ENCODE measurements at regions not wholly inside any gene's neighbourhood (a gene's known extent, or its start where the extent isn't known, plus 50 kb on each side); places are given as distances from the start of the nearest gene placed in this dataset.

- intact Hi-C loops (cut with micrococcal nuclease), result no loop called here
- DNase-seq, result no peak
- H3K4me3 Mint-ChIP-seq, result no peak overlapping the region
- no peaks in the 10 kb centered on the region for H3K4me1 Mint-ChIP-seq (ENCODE audit: low read depth)
- peaks cover 9% of the 10 kb centered on the region for H3K27me3 Mint-ChIP-seq (ENCODE audit: low read depth)
- peaks cover 2% of the 10 kb centered on the region for H3K9me3 Mint-ChIP-seq
- H3K36me3 Mint-ChIP-seq (ENCODE audit: low read depth), result no peaks in the 10 kb centered on the region
- no peak overlapping the region for H3K27ac Mint-ChIP-seq
- CTCF ChIA-PET, result no interaction called here
These were observed 341.4 kb upstream of the PODXL start for GRCh38 chr7:131897790-131898165.

- no peaks in the 10 kb centered on the region for H3K4me1 Mint-ChIP-seq (ENCODE audit: low read depth)
- H3K27ac Mint-ChIP-seq, result no peak overlapping the region
- DNase-seq, result no peak
- CTCF ChIA-PET, result no interaction called here
- intact Hi-C loops (cut with micrococcal nuclease), result no loop called here
- no peak overlapping the region for H3K4me3 Mint-ChIP-seq
- no peaks in the 10 kb centered on the region for H3K36me3 Mint-ChIP-seq (ENCODE audit: low read depth)
- peaks cover 9% of the 10 kb centered on the region for H3K27me3 Mint-ChIP-seq (ENCODE audit: low read depth)
- peaks cover 2% of the 10 kb centered on the region for H3K9me3 Mint-ChIP-seq
These were observed 340.8 kb upstream of the PODXL start for GRCh38 chr7:131897016-131897789.

DNA sequence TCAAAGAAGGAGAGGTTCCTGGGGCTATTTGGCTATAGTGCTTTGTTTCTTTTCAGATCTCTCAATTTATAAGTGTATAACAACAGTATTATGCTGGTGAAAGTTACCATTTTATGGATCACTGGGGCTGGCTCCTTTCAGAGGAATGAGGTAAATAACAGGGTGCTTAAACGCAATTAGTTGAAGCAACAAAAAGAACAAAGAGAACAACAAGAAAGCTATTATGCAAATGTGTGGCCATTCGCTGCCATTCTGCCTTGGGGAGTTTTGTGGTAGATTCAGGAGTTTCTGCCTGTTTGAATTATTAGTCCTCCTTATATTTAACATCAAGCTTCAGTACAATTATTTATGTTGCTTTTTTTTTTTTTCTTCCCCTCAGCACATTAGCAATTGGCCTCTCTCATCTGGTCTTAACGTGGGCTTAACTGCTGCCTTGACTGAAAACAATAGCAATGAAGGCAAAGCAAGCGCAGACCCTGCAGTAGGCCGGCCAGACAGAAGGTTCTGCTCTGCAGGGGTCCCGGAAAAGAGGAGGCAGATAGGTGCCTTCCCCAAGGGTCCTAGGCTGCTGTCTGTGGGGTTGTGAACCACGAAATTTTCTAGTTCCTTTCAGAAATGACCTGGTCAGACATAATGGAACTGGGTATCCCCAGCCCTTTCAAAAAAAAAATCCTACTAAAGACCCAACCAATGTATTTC, 339.9 kb upstream of the PODXL start:
- Mint-ChIP-seq H3K4me3 (no peak overlapping the region), H3K9me3 (no peaks in the 10 kb centered on the region), H3K27ac (no peak overlapping the region), H3K36me3 (ENCODE audit: low read depth) (no peaks in the 10 kb centered on the region), H3K27me3 (ENCODE audit: low read depth) (peaks cover 12% of the 10 kb centered on the region), H3K4me1 (ENCODE audit: low read depth) (no peaks in the 10 kb centered on the region)
- no peak for DNase-seq
- intact Hi-C loops (cut with micrococcal nuclease), result no loop called here
- CTCF ChIA-PET, result no interaction called here

DNA sequence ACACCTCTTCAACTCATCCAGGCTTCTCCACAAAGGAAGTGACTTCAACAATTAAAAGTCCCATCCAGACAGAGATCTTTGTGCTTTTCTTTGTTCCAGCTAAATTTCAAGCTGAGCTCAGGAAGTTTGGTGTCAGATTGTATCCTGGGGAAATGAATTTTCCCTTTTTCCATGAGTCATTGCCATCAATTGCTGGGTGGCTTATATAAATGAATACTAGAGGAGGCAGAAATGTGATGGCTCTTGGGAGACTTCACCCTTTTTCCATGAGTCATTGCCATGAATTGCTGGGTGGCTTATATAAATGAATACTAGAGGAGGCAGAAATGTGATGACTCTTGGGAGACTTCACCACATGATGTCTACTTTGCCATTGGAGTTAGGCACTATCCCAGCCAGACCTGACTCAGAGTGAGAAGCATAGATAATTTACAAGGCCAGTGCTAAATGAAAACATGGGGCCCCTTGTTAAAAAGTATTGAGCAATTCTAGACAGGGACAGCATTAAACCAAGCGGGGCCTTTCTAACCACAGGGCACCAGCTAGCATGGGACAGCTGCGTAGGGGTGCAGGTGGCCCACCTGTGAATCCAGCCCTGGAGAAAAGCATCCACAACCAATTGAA, 339.2 kb upstream of the PODXL start:
- H3K4me1 Mint-ChIP-seq (ENCODE audit: low read depth), result no peaks in the 10 kb centered on the region
- no peaks in the 10 kb centered on the region for H3K36me3 Mint-ChIP-seq (ENCODE audit: low read depth)
- DNase-seq, result no peak
- CTCF ChIA-PET, result no interaction called here
- intact Hi-C loops (cut with micrococcal nuclease), result no loop called here
- H3K9me3 Mint-ChIP-seq, result no peaks in the 10 kb centered on the region
- H3K4me3 Mint-ChIP-seq, result no peak overlapping the region
- peaks cover 12% of the 10 kb centered on the region for H3K27me3 Mint-ChIP-seq (ENCODE audit: low read depth)
- no peak overlapping the region for H3K27ac Mint-ChIP-seq

- no peaks in the 10 kb centered on the region for H3K36me3 Mint-ChIP-seq (ENCODE audit: low read depth)
- H3K9me3 Mint-ChIP-seq, result no peaks in the 10 kb centered on the region
- intact Hi-C loops (cut with micrococcal nuclease), result no loop called here
- peaks cover 6% of the 10 kb centered on the region for H3K27me3 Mint-ChIP-seq (ENCODE audit: low read depth)
- H3K4me3 Mint-ChIP-seq, result no peak overlapping the region
- CTCF ChIA-PET, result no interaction called here
- DNase-seq, result no peak
- no peak overlapping the region for H3K27ac Mint-ChIP-seq
- H3K4me1 Mint-ChIP-seq (ENCODE audit: low read depth), result no peaks in the 10 kb centered on the region
These were observed 337.4 kb upstream of the PODXL start for GRCh38 chr7:131893631-131894340.

DNA sequence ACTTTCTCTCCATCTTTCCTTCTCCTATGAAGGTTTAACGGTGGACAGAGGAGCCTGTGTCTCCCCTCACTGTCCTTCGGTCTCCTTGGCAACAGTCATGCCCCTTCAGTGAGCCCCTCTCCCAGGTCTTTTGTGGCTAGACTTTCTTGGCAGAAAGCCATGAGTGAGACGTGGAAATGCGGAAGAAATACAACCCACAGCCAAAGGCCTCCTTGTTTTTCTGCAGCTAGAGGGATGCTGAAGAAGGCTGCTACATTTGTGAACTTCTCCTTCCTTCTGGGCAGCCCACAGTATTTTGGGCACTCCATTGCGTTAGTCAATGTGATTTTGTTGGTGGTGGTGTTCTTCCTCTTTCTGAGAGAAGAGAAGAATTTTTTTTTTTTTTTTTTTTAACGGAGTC, 333.7 kb upstream of the PODXL start:
- CTCF ChIA-PET, result no interaction called here
- intact Hi-C loops (cut with micrococcal nuclease), result no loop called here
- H3K4me3 Mint-ChIP-seq, result no peak overlapping the region

DNA sequence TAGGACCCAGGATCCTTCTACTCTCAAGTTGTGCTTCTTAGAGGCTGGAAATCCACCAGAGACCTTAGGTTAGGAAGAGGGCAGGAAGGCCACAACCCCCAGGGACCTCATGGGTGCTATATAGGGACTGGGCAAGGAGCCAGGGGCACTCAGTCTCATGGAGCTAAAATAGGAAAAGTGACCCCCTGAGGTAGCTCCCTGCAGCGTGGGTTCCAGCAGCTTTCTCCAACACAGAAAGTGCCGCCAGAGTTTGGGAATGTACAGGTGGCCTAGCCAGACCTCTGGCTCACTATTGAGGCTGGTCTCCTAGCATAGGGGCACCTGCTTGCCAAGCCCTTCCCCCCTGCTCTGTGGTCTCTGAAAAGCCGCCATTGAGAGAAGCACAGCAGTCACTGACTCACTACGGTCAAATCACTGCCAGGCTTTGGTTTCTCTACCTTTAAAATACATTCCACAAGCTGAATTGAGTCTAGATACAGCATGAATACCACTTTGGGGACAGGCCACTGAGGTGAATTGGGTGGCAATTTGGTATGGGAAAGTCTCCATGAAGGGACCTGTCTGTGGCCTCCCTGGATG, 333.2 kb upstream of the PODXL start:
- Mint-ChIP-seq H3K4me1 (ENCODE audit: low read depth) (no peaks in the 10 kb centered on the region), H3K36me3 (ENCODE audit: low read depth) (no peaks in the 10 kb centered on the region), H3K27me3 (ENCODE audit: low read depth) (peaks cover 3% of the 10 kb centered on the region), H3K27ac (no peak overlapping the region), H3K4me3 (no peak overlapping the region), H3K9me3 (peaks cover 15% of the 10 kb centered on the region)
- CTCF ChIA-PET, result no interaction called here
- intact Hi-C loops (cut with micrococcal nuclease), result no loop called here
- no peak for DNase-seq

More for the DNA sequence above, 333.7 kb upstream of the PODXL start:
- peaks cover 3% of the 10 kb centered on the region for H3K27me3 Mint-ChIP-seq (ENCODE audit: low read depth)
- no peak for DNase-seq
- H3K36me3 Mint-ChIP-seq (ENCODE audit: low read depth), result no peaks in the 10 kb centered on the region
- H3K4me1 Mint-ChIP-seq (ENCODE audit: low read depth), result no peaks in the 10 kb centered on the region
- H3K9me3 Mint-ChIP-seq, result peaks cover 12% of the 10 kb centered on the region
- no peak overlapping the region for H3K27ac Mint-ChIP-seq

DNA sequence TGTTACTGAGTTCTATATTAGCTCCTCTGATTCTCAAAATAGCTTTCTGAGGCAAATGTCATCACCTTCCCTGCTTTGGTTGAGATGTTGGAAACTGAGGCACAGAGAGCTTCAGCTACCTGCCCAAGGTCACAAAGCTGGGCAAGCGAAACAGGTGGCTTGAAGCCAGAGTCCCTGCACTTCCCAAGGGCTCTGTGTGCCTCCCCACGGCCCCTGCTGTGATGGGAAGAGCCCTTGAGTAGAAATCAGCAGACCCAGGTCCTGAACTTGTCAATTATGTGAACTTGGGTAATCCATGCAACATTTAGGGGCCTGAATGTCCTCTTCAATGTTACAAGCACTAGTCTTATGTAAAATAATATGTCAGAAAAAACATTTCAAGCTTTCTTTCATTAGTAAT, 327.3 kb upstream of the PODXL start:
- Mint-ChIP-seq H3K9me3 (peaks cover 15% of the 10 kb centered on the region), H3K27me3 (ENCODE audit: low read depth) (no peaks in the 10 kb centered on the region), H3K36me3 (ENCODE audit: low read depth) (no peaks in the 10 kb centered on the region), H3K27ac (no peak overlapping the region), H3K4me1 (ENCODE audit: low read depth) (no peaks in the 10 kb centered on the region), H3K4me3 (no peak overlapping the region)
- intact Hi-C loops (cut with micrococcal nuclease), result no loop called here
- no peak for DNase-seq
- CTCF ChIA-PET, result no interaction called here

DNA sequence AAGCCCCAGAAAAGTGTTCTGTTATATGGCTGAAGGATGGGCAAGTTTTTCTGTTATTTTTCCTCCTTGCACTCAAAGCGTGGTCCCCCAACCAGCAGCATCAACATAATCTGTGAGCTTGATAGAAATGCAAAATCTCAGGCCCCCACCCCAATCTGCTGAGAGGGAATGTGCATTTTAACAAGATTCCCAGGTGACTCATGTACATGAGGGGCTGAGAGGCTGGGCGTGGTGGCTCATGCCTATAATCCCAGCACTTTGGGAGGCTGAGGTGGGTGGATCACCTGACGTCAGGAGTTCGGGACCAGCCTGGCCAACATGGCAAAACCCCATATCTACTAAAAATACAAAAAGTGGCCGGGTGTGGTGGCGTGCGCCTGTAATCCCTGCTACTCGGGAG, 326.8 kb upstream of the PODXL start:
- Mint-ChIP-seq H3K4me3 (no peak overlapping the region), H3K4me1 (ENCODE audit: low read depth) (no peaks in the 10 kb centered on the region), H3K9me3 (peaks cover 15% of the 10 kb centered on the region), H3K27me3 (ENCODE audit: low read depth) (no peaks in the 10 kb centered on the region), H3K36me3 (ENCODE audit: low read depth) (no peaks in the 10 kb centered on the region), H3K27ac (no peak overlapping the region)
- CTCF ChIA-PET, result no interaction called here
- no peak for DNase-seq
- intact Hi-C loops (cut with micrococcal nuclease), result no loop called here

GRCh38 chr7:131882321-131882720, 325.9 kb upstream of the PODXL start:
- CTCF ChIA-PET, result no interaction called here
- no peak for DNase-seq

DNA sequence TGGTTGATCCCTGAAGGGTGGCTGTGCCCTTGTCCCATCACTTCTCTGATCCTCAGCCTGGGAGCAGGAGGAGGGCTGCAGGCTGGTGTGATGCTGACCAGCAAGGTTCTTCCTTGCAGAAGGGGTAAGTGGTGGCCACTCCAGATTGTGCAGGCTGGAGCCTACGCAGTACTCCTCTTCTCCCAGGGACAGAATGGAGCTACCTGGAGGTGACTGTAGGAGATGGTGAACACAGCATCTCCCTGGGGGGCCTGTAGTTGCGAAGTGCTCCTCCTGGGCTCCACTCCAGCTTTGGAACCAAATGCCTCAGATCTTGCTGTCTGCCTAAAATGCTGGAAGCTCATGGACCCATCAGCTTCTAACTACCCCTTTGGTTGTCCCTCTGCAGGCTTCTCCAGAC, 323.6 kb upstream of the PODXL start:
- Mint-ChIP-seq H3K27ac (no peak overlapping the region), H3K9me3 (peaks cover 1% of the 10 kb centered on the region)
- intact Hi-C loops (cut with micrococcal nuclease), result no loop called here

More at GRCh38 chr7:131882321-131882720, 325.9 kb upstream of the PODXL start:
- H3K27ac Mint-ChIP-seq, result no peak overlapping the region
- H3K4me3 Mint-ChIP-seq, result no peak overlapping the region
- H3K36me3 Mint-ChIP-seq (ENCODE audit: low read depth), result no peaks in the 10 kb centered on the region
- H3K9me3 Mint-ChIP-seq, result peaks cover 15% of the 10 kb centered on the region
- no peaks in the 10 kb centered on the region for H3K4me1 Mint-ChIP-seq (ENCODE audit: low read depth)
- intact Hi-C loops (cut with micrococcal nuclease), result no loop called here
- no peaks in the 10 kb centered on the region for H3K27me3 Mint-ChIP-seq (ENCODE audit: low read depth)

DNA sequence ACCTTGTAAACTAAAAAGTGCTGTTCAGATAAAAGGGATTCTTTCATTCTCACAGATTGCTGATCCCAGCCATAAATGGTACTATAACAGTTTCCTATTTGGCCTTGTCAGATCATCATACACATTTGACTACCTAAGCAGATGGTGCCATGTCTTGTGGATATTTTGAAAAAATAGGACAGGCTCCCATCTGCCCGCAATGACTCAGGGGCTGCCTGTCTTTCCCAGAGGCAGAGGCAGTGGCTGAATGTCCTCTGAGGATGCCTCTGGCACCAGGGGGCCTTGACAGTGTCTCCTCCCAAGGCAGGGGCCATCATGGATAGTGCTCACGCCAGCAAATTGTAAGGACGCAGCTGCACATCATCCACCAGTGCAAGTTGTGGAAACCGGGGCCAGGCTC, 323.0 kb upstream of the PODXL start:
- H3K9me3 Mint-ChIP-seq, result no peaks in the 10 kb centered on the region
- no peak overlapping the region for H3K4me3 Mint-ChIP-seq
- CTCF ChIA-PET, result no interaction called here
- no peak overlapping the region for H3K27ac Mint-ChIP-seq
- no peaks in the 10 kb centered on the region for H3K36me3 Mint-ChIP-seq (ENCODE audit: low read depth)
- intact Hi-C loops (cut with micrococcal nuclease), result no loop called here
- no peak for DNase-seq
- H3K27me3 Mint-ChIP-seq (ENCODE audit: low read depth), result no peaks in the 10 kb centered on the region
- no peaks in the 10 kb centered on the region for H3K4me1 Mint-ChIP-seq (ENCODE audit: low read depth)

More for the DNA sequence above, 323.6 kb upstream of the PODXL start:
- H3K36me3 Mint-ChIP-seq (ENCODE audit: low read depth), result no peaks in the 10 kb centered on the region
- H3K4me3 Mint-ChIP-seq, result no peak overlapping the region
- H3K27me3 Mint-ChIP-seq (ENCODE audit: low read depth), result no peaks in the 10 kb centered on the region
- DNase-seq, result no peak
- H3K4me1 Mint-ChIP-seq (ENCODE audit: low read depth), result no peaks in the 10 kb centered on the region
- CTCF ChIA-PET, result no interaction called here

Data from activated naive CD4-positive, alpha-beta T cell treated with anti-CD3 and anti-CD28 coated beads for 36 hours (primary cell).